IMR-90 (cell line): ENCODE measurements at regions not wholly inside any gene's neighbourhood (a gene's known extent, or its start where the extent isn't known, plus 50 kb on each side); places are given as distances from the start of the nearest gene placed in this dataset.

Experiments used
- ATAC-seq: fragments of 200-7000 bp; cut with Tn5 transposase; 2 replicates; pipeline ENCODE4 v1.9.1; 2020; ENCODE audit warnings: low read depth, mild to moderate bottlenecking, moderate library complexity
- BruUV-seq: library from RNA; stranded (reverse); fragments of 400-500 nt; replicated peaks from 2 replicates; lab custom pipeline; 2021; lab: Mats Ljungman, UMichigan
- CTCF ChIA-PET: fragments of 300-600 bp; formaldehyde crosslinking; extraction: SDS; loops from one replicate; lab custom pipeline; 2021; ENCODE audit warnings: antibody characterized with exemption; lab: Yijun Ruan, JAX
- POLR2A ChIA-PET: fragments of 300-600 bp; sonication (Branson Sonifier 250); formaldehyde crosslinking; loops from one replicate; lab custom pipeline; 2022; ENCODE audit warnings: antibody characterized with exemption; ENCODE audit not compliant: unreplicated experiment; lab: Charles Lee
- DNase-seq: peaks from one replicate; pipeline ENCODE4 v3.0.0; 2013
- H2AFZ ChIP-seq: replicated peaks from 2 replicates; pipeline ENCODE3; 2013; ENCODE audit warnings: low read length, mild to moderate bottlenecking; ENCODE audit not compliant: poor library complexity
- H2AK5ac ChIP-seq: 2 replicates; pipeline ENCODE4 v1.6.1; 2013; ENCODE audit warnings: low read depth, low read length, inconsistent platforms
- H2AK9ac ChIP-seq: replicated peaks from 2 replicates; pipeline ENCODE3; 2013; ENCODE audit warnings: mild to moderate bottlenecking, low read depth, low read length, moderate library complexity; ENCODE audit not compliant: poor library complexity
- H2BK120ac ChIP-seq: 2 replicates; pipeline ENCODE4 v1.6.1; 2013; ENCODE audit warnings: low read depth, low read length, inconsistent platforms
- H2BK15ac ChIP-seq: 3 replicates; pipeline ENCODE4 v1.6.1; 2013; ENCODE audit warnings: low read depth, low read length, inconsistent platforms
- H2BK20ac ChIP-seq: 2 replicates; pipeline ENCODE4 v1.6.1; 2013; ENCODE audit warnings: low read depth, mild to moderate bottlenecking, inconsistent platforms, low read length, moderate library complexity
- H2BK5ac ChIP-seq: 2 replicates; pipeline ENCODE4 v1.6.1; 2013; ENCODE audit warnings: mild to moderate bottlenecking, low read depth, low read length, inconsistent platforms; ENCODE audit not compliant: poor library complexity, severe bottlenecking
- H3K14ac ChIP-seq: replicated peaks from 2 replicates; pipeline ENCODE4 v1.6.1; 2013; ENCODE audit warnings: low read depth, low read length, inconsistent platforms
- H3K18ac ChIP-seq: 2 replicates; pipeline ENCODE4 v1.6.1; 2013; ENCODE audit warnings: low read depth, low read length, control low read depth
- H3K23ac ChIP-seq: 2 replicates; pipeline ENCODE4 v1.6.1; 2013; ENCODE audit warnings: low read depth, low read length, inconsistent platforms
- H3K27ac ChIP-seq: 2 replicates; pipeline ENCODE4 v1.5.1; 2013; ENCODE audit warnings: mild to moderate bottlenecking, control low read depth, low read length; ENCODE audit not compliant: insufficient read depth
- H3K27me3 ChIP-seq: 2 replicates; pipeline ENCODE4 v1.6.1; 2013; ENCODE audit warnings: low read length; ENCODE audit not compliant: control insufficient read depth, insufficient read depth
- H3K36me3 ChIP-seq: 2 replicates; pipeline ENCODE4 v1.6.1; 2013; ENCODE audit warnings: low read length, mixed read lengths; ENCODE audit not compliant: control insufficient read depth, insufficient read depth
- H3K4ac ChIP-seq: 2 replicates; pipeline ENCODE4 v1.6.1; 2013; ENCODE audit warnings: low read depth, low read length, inconsistent platforms
- H3K4me1 ChIP-seq: 2 replicates; pipeline ENCODE4 v1.6.1; 2013; ENCODE audit warnings: low read length, mixed read lengths; ENCODE audit not compliant: control insufficient read depth, insufficient read depth
- H3K4me2 ChIP-seq: 2 replicates; pipeline ENCODE4 v1.6.1; 2013; ENCODE audit warnings: low read depth, mild to moderate bottlenecking, control low read depth, low read length, moderate library complexity
- H3K4me3 ChIP-seq: 2 replicates; pipeline ENCODE4 v1.5.1; 2013; ENCODE audit warnings: low read depth, mild to moderate bottlenecking, control low read depth, low read length, moderate library complexity; ENCODE audit not compliant: insufficient read depth
- H3K56ac ChIP-seq: 2 replicates; pipeline ENCODE4 v1.6.1; 2013; ENCODE audit warnings: low read length, inconsistent platforms; ENCODE audit not compliant: insufficient read depth; ENCODE audit errors: extremely low read depth
- H3K79me1 ChIP-seq, 2 experiments: 2 replicates each; pipeline ENCODE4 v1.6.1; 2013; ENCODE audit warnings: low read length in 2 of 2, inconsistent platforms in 1 of 2, low read depth in 1 of 2
- H3K9ac ChIP-seq: 2 replicates; pipeline ENCODE4 v1.6.1; 2013; ENCODE audit warnings: low read depth, low read length, control low read depth
- H3K9me1 ChIP-seq: 2 replicates; pipeline ENCODE4 v1.6.1; 2013; ENCODE audit warnings: low read length, inconsistent platforms; ENCODE audit not compliant: insufficient read depth
- H3K9me3 ChIP-seq: 2 replicates; pipeline ENCODE4 v1.6.1; 2013; ENCODE audit warnings: low read length; ENCODE audit not compliant: control insufficient read depth, insufficient read depth
- H4K20me1 ChIP-seq: 2 replicates; pipeline ENCODE4 v1.6.1; 2013; ENCODE audit warnings: low read length, inconsistent platforms; ENCODE audit not compliant: insufficient read depth
- H4K5ac ChIP-seq: 2 replicates; pipeline ENCODE4 v1.6.1; 2013; ENCODE audit warnings: mild to moderate bottlenecking, low read depth, low read length, control low read depth
- H4K8ac ChIP-seq, 2 experiments: 2 replicates each; pipeline ENCODE4 v1.6.1; 2013; ENCODE audit warnings: low read depth in 2 of 2, low read length in 2 of 2, control low read depth in 1 of 2, inconsistent platforms in 1 of 2
- H4K91ac ChIP-seq: 2 replicates; pipeline ENCODE4 v1.6.1; 2013; ENCODE audit warnings: low read depth, low read length, inconsistent platforms; ENCODE audit not compliant: insufficient read depth
- BHLHE40 ChIP-seq: fragments of 150-350 bp; IDR thresholded peaks from 2 replicates; pipeline ENCODE4 v1.6.1; 2016; ENCODE audit warnings: mild to moderate bottlenecking, low read depth, low read length
- CEBPB ChIP-seq: IDR thresholded peaks from 2 replicates; pipeline ENCODE4 v1.6.1; 2012; ENCODE audit warnings: low read depth, low read length, improper control_type of control experiment
- CHD1 ChIP-seq: IDR thresholded peaks from 2 replicates; pipeline ENCODE4 v1.6.1; 2012; ENCODE audit warnings: low read depth, low read length, improper control_type of control experiment
- FOS ChIP-seq: fragments of 150-350 bp; IDR thresholded peaks from 2 replicates; pipeline ENCODE4 v1.6.1; 2016; ENCODE audit warnings: low read depth, low read length
- MAFK ChIP-seq: IDR thresholded peaks from 2 replicates; pipeline ENCODE4 v1.6.1; 2012; ENCODE audit warnings: low read depth, low read length, improper control_type of control experiment
- MAZ ChIP-seq: IDR thresholded peaks from 2 replicates; pipeline ENCODE4 v1.6.1; 2012; ENCODE audit warnings: low read depth, mild to moderate bottlenecking, low read length, improper control_type of control experiment, moderate library complexity, borderline replicate concordance
- MXI1 ChIP-seq: IDR thresholded peaks from 2 replicates; pipeline ENCODE4 v1.6.1; 2012; ENCODE audit warnings: low read depth, mild to moderate bottlenecking, low read length, moderate library complexity, borderline replicate concordance
- NFE2L2 ChIP-seq: fragments of 150-350 bp; IDR thresholded peaks from 2 replicates; pipeline ENCODE4 v1.6.1; 2016; ENCODE audit warnings: low read depth, mild to moderate bottlenecking, low read length
- POLR2A ChIP-seq: IDR thresholded peaks from 2 replicates; pipeline ENCODE4 v1.6.1; 2012; ENCODE audit warnings: mild to moderate bottlenecking, low read depth, low read length
- RAD21 ChIP-seq: IDR thresholded peaks from 2 replicates; pipeline ENCODE4 v1.6.1; 2012; ENCODE audit warnings: low read length, improper control_type of control experiment
- RCOR1 ChIP-seq: IDR thresholded peaks from 2 replicates; pipeline ENCODE4 v1.6.1; 2012; ENCODE audit warnings: mild to moderate bottlenecking, low read length, improper control_type of control experiment; ENCODE audit not compliant: insufficient replicate concordance
- RFX5 ChIP-seq: IDR thresholded peaks from 2 replicates; pipeline ENCODE4 v1.8.0; 2012; ENCODE audit warnings: low read depth, mild to moderate bottlenecking, low read length, moderate library complexity
- SMC3 ChIP-seq: fragments of 150-350 bp; IDR thresholded peaks from 2 replicates; pipeline ENCODE4 v1.6.1; 2016; ENCODE audit warnings: low read depth, mild to moderate bottlenecking, antibody characterized with exemption, low read length, moderate library complexity
- WGBS, 2 experiments: methylation state at CpG; one replicate each; pipeline versions ENCODE4 v1.1.5 to v1.1.7; 2013; ENCODE audit warnings: missing lambda C conversion rate in 2 of 2; ENCODE audit not compliant: insufficient read length in 1 of 2; ENCODE audit errors: extremely low coverage in 2 of 2; 5-methylcytosine and 5-hydroxymethylcytosine counted together
- dilution Hi-C: fragments of 300-500 bp; cut with HindIII; formaldehyde crosslinking; loops from one replicate; pipeline ENCODE4 v1.14.3; 2018; ENCODE audit warnings: low sequenced_read_pairs; ENCODE audit not compliant: unreplicated experiment
- in situ Hi-C: fragments of 300-500 bp; cut with MboI; formaldehyde crosslinking; loops from 3 replicates; pipeline ENCODE4 v1.14.3; 2019; ENCODE audit warnings: low sequenced_read_pairs, inconsistent platforms, mixed read lengths
- intact Hi-C: fragments of 100-400 bp; cut with micrococcal nuclease; formaldehyde crosslinking; loops from 2 replicates; pipeline ENCODE4 v1.10.0; 2022
- TF ChIP-seq, protein P1 (sequence below): fragments of 150-350 bp; IDR thresholded peaks from 2 replicates; pipeline ENCODE4 v1.6.1; 2017; ENCODE audit warnings: mild to moderate bottlenecking, antibody characterized with exemption, low read length, low read depth
- TF ChIP-seq, protein P2 (sequence below): fragments of 150-350 bp; IDR thresholded peaks from 2 replicates; pipeline ENCODE4 v1.6.1; 2016; ENCODE audit warnings: low read depth, mild to moderate bottlenecking, low read length, moderate library complexity, borderline replicate concordance
- TF ChIP-seq, protein P3 (sequence below): conservative IDR thresholded peaks from 2 replicates; pipeline ENCODE4 v1.5.1; 2012; ENCODE audit warnings: mild to moderate bottlenecking, low read depth, low read length, improper control_type of control experiment

DNA sequence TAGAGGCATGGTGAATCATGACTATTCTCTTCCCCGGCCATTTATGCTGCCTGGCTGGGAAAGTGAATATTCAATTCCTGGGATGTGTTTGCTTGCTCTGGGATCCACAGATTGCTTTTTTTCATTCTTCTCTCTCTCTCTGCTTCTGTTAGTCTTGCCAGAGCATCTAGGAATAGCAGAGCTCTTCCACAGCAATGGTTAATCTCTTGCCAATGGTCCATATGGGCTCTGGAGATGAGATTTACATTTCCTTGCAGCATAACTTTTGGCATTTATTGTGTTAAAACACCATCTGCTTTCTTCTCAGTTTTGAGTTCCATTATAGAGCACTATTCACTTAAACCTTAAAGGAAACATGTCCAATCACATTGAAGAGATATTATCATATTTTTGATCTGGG lies 59.2 kb upstream of the GUCY1A1 start:
- no peak overlapping the region for H2BK120ac ChIP-seq
- H3K4me2 ChIP-seq, result no peak overlapping the region
- no peak overlapping the region for H4K8ac ChIP-seq
- H3K23ac ChIP-seq, result no peak overlapping the region
- H3K27me3 ChIP-seq, result no peaks in the 10 kb centered on the region
- DNase-seq, result no peak
- H3K9ac ChIP-seq, result no peak overlapping the region
- no peak for ATAC-seq
- no peak overlapping the region for H2AK5ac ChIP-seq
- H4K5ac ChIP-seq, result no peak overlapping the region
- no peak overlapping the region for H3K56ac ChIP-seq
- intact Hi-C loops (no loop called here), dilution Hi-C loops (no loop called here), in situ Hi-C loops (no loop called here)
- peaks cover 3% of the 10 kb centered on the region; the same call in 1 of the 2 replicates for H3K4me1 ChIP-seq
- whole genome bisulfite sequencing, 2 experiments, result no CpG with 5 or more reads among the region's 1 CpG
- H3K36me3 ChIP-seq, result no peaks in the 10 kb centered on the region
- H3K27ac ChIP-seq, result no peak overlapping the region
- no peak overlapping the region for H2BK5ac ChIP-seq
- H4K91ac ChIP-seq, result no peak overlapping the region
- CTCF ChIA-PET, result no interaction called here
- H2AK9ac ChIP-seq, result no peak overlapping the region
- H3K9me1 ChIP-seq, result no peaks in the 10 kb centered on the region
- no peak overlapping the region for H2BK15ac ChIP-seq
- H3K4me3 ChIP-seq, result no peak overlapping the region
- BruUV-seq, result no TSS peak
- no peaks in the 10 kb centered on the region for H3K9me3 ChIP-seq
- no peak overlapping the region for H2BK20ac ChIP-seq
- H3K14ac ChIP-seq, result no peak overlapping the region
- POLR2A ChIA-PET, result no interaction called here
- H3K4ac ChIP-seq, result no peak overlapping the region
- no peak overlapping the region for H2AFZ ChIP-seq
- no peak overlapping the region for H3K18ac ChIP-seq
- no peaks in the 10 kb centered on the region for H4K20me1 ChIP-seq
- no peak for TF ChIP-seq RCOR1
- TF ChIP-seq CEBPB, result no peak
- TF ChIP-seq BHLHE40, result no peak
- no peak for TF ChIP-seq MXI1
- no peak for TF ChIP-seq MAFK
- TF ChIP-seq, protein P1, sequence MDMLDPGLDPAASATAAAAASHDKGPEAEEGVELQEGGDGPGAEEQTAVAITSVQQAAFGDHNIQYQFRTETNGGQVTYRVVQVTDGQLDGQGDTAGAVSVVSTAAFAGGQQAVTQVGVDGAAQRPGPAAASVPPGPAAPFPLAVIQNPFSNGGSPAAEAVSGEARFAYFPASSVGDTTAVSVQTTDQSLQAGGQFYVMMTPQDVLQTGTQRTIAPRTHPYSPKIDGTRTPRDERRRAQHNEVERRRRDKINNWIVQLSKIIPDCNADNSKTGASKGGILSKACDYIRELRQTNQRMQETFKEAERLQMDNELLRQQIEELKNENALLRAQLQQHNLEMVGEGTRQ, result no peak
- no peak for TF ChIP-seq CHD1
- no peak for TF ChIP-seq POLR2A
- TF ChIP-seq RAD21, result no peak
- TF ChIP-seq, protein P2, sequence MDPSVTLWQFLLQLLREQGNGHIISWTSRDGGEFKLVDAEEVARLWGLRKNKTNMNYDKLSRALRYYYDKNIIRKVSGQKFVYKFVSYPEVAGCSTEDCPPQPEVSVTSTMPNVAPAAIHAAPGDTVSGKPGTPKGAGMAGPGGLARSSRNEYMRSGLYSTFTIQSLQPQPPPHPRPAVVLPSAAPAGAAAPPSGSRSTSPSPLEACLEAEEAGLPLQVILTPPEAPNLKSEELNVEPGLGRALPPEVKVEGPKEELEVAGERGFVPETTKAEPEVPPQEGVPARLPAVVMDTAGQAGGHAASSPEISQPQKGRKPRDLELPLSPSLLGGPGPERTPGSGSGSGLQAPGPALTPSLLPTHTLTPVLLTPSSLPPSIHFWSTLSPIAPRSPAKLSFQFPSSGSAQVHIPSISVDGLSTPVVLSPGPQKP, result no peak
- no peak for TF ChIP-seq SMC3
- TF ChIP-seq MAZ, result no peak
- no peak for TF ChIP-seq NFE2L2
- TF ChIP-seq FOS, result no peak
- TF ChIP-seq, protein P3, sequence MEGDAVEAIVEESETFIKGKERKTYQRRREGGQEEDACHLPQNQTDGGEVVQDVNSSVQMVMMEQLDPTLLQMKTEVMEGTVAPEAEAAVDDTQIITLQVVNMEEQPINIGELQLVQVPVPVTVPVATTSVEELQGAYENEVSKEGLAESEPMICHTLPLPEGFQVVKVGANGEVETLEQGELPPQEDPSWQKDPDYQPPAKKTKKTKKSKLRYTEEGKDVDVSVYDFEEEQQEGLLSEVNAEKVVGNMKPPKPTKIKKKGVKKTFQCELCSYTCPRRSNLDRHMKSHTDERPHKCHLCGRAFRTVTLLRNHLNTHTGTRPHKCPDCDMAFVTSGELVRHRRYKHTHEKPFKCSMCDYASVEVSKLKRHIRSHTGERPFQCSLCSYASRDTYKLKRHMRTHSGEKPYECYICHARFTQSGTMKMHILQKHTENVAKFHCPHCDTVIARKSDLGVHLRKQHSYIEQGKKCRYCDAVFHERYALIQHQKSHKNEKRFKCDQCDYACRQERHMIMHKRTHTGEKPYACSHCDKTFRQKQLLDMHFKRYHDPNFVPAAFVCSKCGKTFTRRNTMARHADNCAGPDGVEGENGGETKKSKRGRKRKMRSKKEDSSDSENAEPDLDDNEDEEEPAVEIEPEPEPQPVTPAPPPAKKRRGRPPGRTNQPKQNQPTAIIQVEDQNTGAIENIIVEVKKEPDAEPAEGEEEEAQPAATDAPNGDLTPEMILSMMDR, result no peak
- TF ChIP-seq RFX5, result no peak
- H3K79me1 ChIP-seq, result no peaks in the 10 kb centered on the region
